Calu3 (cell line): ENCODE measurements at regions not wholly inside any gene's neighbourhood (a gene's known extent, or its start where the extent isn't known, plus 50 kb on each side); places are given as distances from the start of the nearest gene placed in this dataset.
"Not testable (repeated sequence)": the region's sequence is repeated elsewhere in the genome, so short reads cannot be mapped to it uniquely, and the experiment has no call there.

Source experiments
- BruUV-seq: library from RNA; stranded (reverse); fragments of 400-500 nt; replicated peaks from 2 replicates; lab custom pipeline; 2021; lab: Mats Ljungman, UMichigan
- CTCF ChIA-PET: fragments of 300-600 bp; sonication (Branson Sonifier 250); formaldehyde crosslinking; loops from one replicate; lab custom pipeline; 2022; ENCODE audit warnings: antibody characterized with exemption; lab: Charles Lee
- DNase-seq: peaks from one replicate; pipeline ENCODE4 v3.0.0; 2022
- H3K27ac Mint-ChIP-seq: one replicate; pipeline ENCODE4 v1.8.0; 2022; ENCODE audit warnings: mixed read lengths; ENCODE audit not compliant: unreplicated experiment
- H3K27me3 Mint-ChIP-seq: one replicate; pipeline ENCODE4 v1.8.0; 2022; ENCODE audit warnings: mixed read lengths; ENCODE audit not compliant: unreplicated experiment
- H3K36me3 Mint-ChIP-seq: one replicate; pipeline ENCODE4 v1.8.0; 2022; ENCODE audit warnings: mild to moderate bottlenecking, moderate library complexity, mixed read lengths; ENCODE audit not compliant: insufficient read depth, unreplicated experiment
- H3K4me1 Mint-ChIP-seq: one replicate; pipeline ENCODE4 v1.8.0; 2022; ENCODE audit warnings: mild to moderate bottlenecking, low read depth, mixed read lengths; ENCODE audit not compliant: unreplicated experiment
- H3K4me3 Mint-ChIP-seq: one replicate; pipeline ENCODE4 v1.8.0; 2022; ENCODE audit warnings: mild to moderate bottlenecking, low read depth, moderate library complexity, mixed read lengths; ENCODE audit not compliant: unreplicated experiment
- H3K9me3 Mint-ChIP-seq: one replicate; pipeline ENCODE4 v1.8.0; 2022; ENCODE audit warnings: low read depth, mixed read lengths; ENCODE audit not compliant: unreplicated experiment
- intact Hi-C: fragments of 100-400 bp; cut with micrococcal nuclease; formaldehyde crosslinking; loops from one replicate; pipeline ENCODE4 v1.10.0; 2022; ENCODE audit not compliant: unreplicated experiment

DNA sequence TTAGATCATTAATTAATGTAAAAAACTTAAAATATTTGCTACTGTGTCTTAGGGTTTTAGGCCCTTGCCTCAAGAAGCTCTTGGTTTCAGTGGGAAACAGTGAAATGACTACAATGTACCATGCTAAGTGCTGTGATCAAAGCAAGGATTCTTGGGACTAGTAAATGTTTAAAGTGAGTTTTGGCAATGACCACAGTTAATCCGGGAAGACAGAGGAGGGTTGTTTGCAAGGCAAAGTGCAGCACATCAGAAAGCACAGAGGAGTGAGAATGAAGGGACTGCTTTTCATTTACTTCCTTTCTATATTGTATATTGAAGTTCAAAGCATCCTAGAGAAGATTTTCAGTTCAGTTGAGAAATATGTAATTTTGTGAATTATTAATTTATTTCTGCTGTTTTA is 676.7 kb downstream of the SPATA31A6 start:
- H3K27me3 Mint-ChIP-seq, H3K36me3 Mint-ChIP-seq, BruUV-seq, H3K27ac Mint-ChIP-seq, H3K4me1 Mint-ChIP-seq, H3K9me3 Mint-ChIP-seq, DNase-seq, CTCF ChIA-PET, H3K4me3 Mint-ChIP-seq, intact Hi-C loops: not testable (repeated sequence)

DNA sequence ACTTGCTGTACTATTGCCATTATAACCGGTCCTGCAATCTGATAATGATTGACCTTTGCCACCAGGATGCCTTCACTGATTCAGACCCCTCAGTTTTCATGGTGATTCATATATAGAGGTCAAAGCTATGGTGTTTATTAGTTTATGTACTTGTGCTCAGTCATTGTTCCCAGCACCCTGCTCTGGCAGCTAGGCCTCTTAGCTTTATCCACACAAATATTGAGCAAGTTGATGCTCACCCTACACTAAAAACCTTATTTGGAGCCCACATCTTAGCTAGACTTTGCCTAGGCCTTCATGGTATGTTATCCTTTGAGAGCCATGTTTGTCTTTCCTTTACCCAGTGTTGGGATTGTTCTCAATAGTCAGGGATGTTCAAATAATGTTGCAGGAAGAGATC is 679.0 kb downstream of the SPATA31A6 start:
- H3K4me1 Mint-ChIP-seq, H3K27ac Mint-ChIP-seq, BruUV-seq, intact Hi-C loops, H3K4me3 Mint-ChIP-seq, H3K9me3 Mint-ChIP-seq, CTCF ChIA-PET, H3K27me3 Mint-ChIP-seq, H3K36me3 Mint-ChIP-seq, DNase-seq: not testable (repeated sequence)
